ENCODE measurements at regions not wholly inside any gene's neighbourhood (a gene's known extent, or its start where the extent isn't known, plus 50 kb on each side); places are given as distances from the start of the nearest gene placed in this dataset.

GRCh38 chr9:71581101-71581500 is 187.2 kb downstream of the CEMIP2 start:
- TF ChIP-seq POLR2A (IDR thresholded peaks at IDR 0.05; ENCODE audit: low read depth, low read length) (no peak), MAX (IDR thresholded peaks at IDR 0.05; ENCODE audit: insufficient read depth, insufficient read length) (no peak), POLR2AphosphoS5 (IDR thresholded peaks at IDR 0.05; ENCODE audit: insufficient read depth, low read depth, low read length) (no peak), EZH2 (IDR thresholded peaks at IDR 0.05; ENCODE audit: borderline replicate concordance, low read depth, low read length, severe bottlenecking) (no peak)
- TF ChIP-seq, protein P1, sequence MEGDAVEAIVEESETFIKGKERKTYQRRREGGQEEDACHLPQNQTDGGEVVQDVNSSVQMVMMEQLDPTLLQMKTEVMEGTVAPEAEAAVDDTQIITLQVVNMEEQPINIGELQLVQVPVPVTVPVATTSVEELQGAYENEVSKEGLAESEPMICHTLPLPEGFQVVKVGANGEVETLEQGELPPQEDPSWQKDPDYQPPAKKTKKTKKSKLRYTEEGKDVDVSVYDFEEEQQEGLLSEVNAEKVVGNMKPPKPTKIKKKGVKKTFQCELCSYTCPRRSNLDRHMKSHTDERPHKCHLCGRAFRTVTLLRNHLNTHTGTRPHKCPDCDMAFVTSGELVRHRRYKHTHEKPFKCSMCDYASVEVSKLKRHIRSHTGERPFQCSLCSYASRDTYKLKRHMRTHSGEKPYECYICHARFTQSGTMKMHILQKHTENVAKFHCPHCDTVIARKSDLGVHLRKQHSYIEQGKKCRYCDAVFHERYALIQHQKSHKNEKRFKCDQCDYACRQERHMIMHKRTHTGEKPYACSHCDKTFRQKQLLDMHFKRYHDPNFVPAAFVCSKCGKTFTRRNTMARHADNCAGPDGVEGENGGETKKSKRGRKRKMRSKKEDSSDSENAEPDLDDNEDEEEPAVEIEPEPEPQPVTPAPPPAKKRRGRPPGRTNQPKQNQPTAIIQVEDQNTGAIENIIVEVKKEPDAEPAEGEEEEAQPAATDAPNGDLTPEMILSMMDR (IDR thresholded peaks at IDR 0.05; ENCODE audit: extremely low read depth in 1 of 2, insufficient read depth in 1 of 2, low read depth in 1 of 2, low read length in 2 of 2): no peak

All from endothelial cell of umbilical vein (primary cell).